ENCODE measurements at regions not wholly inside any gene's neighbourhood (a gene's known extent, or its start where the extent isn't known, plus 50 kb on each side); places are given as distances from the start of the nearest gene placed in this dataset.

DNA sequence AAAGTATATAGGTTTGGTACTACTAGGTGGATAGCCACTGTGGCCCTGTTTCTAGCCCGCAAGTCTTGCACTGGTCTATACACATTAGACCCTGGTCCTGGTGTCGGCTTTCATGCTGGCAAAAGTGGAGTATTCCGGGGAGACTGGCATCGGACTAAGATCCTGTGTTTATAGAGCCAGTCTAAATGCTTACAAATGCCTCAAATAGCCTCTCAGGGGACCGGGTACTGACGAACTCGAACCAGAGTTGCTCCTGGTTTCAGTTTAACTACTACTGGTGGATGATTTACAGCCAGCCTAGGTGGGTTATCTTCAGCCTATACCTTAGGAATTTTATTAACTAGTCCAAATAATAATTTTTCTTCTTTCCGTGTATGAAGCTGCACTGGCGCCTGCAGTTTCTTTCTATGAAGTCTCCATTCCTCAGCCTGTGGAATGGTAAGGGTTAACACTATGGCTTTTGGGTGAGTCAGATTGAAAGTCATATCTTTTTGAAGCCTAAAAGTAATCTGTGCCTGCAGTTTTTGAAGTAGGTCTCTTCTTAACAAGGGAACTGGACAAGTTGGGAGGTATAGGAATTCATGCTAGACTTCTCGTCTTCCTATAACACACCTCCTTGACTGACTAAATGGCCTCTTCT, 51.3 kb downstream of the OR10H4 start:
- DNase-seq (ENCODE audit: low spot score): no peak

DNA sequence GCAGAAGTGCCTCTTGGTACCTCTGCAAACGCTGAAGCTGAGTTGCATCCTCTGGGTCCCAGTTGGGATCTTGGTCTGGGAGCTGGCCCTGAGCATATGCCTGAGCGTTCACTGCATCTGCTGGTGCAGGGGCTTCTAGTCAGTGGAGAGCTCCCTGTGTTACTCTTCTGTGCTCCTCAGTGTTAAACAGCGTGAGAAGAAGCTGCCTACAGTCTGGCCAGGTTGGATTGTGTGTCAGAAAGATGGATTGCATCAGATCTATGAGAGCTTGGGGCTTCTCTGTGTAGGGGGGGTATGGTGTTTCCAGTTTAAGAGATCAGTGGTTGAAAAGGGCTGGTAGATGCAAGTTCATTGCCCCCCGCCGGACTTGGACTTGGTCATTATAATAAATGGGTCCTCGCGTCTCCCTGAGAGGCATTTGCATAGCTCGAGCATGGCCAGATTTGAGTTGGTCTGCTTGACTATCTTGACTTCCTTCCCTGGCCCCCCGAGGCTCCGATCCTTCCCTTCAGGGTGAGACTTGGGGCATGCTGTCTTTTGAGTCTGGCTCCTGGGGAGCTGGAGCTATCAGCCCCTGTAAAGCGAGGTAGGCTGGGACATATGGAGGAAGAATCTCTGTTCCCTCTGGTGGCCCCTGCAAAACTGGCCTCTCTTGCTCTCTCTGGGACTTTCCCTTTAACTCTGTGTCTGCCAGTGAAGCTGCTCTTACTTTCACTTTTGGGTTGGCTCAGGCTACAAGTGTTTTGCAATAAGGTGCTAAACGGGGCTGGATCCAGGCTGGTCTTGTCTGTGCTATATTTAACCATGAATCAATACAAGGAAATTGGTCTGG, 52.9 kb downstream of the OR10H4 start:
- DNase-seq (ENCODE audit: low spot score): no peak

GRCh38 chr19:16002406-16003384, 53.9 kb downstream of the OR10H4 start:
- DNase-seq (ENCODE audit: low spot score): no peak

DNA sequence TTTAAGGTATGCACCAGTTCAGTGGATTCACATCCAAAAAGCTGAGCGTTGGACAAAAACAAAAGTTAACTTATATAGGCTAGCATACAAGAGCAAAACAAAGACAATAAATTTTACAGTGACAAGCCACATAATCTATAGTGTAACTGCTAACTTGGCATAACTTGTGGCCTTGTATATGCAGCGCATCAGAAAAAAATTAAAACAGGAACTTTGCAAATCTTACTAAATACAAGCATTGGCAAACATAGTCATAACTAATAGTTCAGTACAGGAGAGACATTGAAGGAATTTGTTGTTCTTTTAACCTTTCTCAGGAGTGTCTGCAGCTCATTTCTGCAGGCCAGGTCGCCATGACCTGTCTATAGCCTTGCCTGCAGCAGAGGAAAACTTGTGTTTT, 54.6 kb downstream of the OR10H4 start:
- DNase-seq (ENCODE audit: low spot score): no peak

DNA sequence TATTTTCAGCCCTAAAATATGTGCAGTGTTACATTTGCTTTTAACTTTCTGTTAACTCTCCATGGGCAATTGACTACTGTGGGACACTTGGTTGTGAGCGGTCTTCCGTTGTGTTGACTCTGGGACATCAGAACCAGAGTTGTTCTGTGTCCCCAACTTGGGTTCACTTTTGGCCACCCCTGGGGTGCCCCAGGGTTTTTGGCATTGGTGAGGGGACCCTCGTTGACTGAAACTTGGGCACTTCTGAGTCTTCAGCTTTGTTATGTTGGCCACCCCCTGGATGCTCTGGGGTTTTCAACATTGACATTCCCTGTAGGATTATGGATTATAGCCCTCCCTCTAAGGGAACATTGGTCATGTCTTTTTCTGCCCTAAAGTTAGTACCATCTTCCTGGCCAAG, 57.1 kb downstream of the OR10H4 start:
- no peak for DNase-seq (ENCODE audit: low spot score)

- no peak for DNase-seq (ENCODE audit: low spot score)
Measured at GRCh38 chr19:16012552-16012951, 63.7 kb upstream of the TPM4 start.

DNA sequence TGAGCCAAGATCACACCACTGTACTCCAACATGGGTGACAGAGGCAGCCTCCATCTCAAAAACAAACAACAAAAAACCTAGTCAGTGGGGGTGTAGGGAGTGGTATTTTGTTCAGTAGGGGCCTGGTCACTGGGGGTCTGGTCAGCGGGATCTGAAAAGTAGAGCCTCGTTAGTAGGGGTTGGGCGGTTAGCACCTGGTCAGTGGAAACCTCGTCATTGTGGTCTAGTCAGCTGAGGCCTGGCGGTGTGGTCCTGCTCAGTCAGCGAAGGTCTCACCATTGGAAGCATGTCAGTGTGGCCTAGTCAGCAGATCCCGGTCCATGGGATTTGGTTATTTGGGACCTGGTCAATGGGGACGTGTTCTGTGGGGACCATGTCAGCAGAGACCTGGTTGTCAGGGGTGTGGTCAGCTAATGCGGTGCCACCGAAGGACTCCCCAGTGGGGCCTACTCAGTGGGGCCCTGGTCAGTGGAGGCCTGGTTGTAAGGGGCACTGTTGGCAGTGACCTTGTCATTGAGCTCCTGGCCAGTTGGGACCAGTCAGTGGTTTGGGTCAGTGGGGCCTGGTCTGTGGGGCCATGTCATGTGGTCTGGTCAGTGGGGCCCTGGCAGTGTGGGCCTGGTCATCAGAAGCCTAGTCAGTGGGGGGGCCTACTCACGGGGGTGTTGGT, 63.0 kb upstream of the TPM4 start:
- DNase-seq (ENCODE audit: low spot score): no peak

- DNase-seq (ENCODE audit: low spot score): no peak
Measured at GRCh38 chr19:16013851-16014840, 62.1 kb upstream of the TPM4 start.

- no peak for DNase-seq (ENCODE audit: low spot score)
Measured at GRCh38 chr19:16014923-16015804, 61.1 kb upstream of the TPM4 start.

DNA sequence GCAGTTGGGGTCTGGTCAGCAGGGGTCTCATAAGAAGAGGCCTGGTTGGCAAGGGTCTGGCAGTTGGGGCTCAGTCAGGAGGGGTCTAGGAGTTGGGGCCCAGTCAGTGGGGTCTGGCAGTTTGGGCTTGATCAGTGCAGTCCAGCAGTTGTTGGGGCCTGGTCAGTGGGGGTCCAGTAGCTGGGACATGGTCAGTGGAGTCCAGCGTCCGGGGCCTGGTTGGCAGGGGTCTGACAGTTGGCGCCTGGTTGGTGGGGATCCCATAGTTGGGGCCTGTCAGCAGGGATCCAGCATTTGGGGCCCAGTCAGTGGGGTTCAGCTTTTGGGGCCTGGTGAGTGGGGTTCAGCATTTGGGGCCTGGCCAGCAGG, 60.5 kb upstream of the TPM4 start:
- DNase-seq (ENCODE audit: low spot score): no peak

DNA sequence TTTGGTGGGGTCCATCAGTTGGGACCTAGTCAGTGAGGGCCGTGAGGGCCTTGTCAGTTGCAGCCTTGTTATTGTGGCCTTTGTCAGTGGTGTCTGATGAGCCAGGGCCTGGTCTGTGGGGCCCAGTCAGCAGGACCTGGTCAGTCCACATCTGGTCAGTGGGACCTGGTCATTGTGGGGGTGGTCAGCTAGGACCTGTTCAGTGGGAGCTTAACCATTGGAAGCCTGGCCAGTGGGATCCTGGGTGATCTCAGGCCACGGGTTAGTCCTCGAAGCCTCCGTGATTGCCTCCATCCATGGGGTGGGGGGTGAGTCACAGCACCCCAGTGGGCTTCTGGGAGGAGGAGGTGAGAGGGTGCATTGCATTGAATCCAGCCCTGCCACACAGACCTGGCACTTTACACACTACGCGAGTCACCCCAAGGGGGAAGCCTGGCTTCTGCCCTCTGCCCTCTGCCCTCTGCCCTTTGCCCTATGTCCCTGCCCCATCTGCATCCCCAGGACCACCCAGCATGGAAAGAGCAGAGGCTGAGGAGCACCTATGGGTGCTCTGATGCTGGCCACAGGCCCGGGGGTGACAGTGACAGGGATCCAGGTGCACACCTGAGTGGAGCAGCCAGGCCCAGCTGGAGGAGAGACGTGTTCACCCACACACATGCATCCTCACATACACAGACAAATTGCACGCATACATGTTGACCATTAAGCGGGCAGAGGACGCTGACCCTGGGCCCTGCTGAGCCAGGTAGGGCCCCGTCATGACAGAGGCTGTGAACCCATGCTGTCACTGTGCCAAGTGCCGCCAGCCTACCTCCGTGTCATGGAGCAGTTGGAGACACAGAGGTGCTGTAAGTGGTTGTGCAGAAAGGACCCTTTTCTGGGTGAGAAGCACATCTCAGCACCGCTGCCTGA, 59.8 kb upstream of the TPM4 start:
- no peak for DNase-seq (ENCODE audit: low spot score)

- no peak for DNase-seq (ENCODE audit: low spot score)
Measured at GRCh38 chr19:16017138-16017490, 59.2 kb upstream of the TPM4 start.

- DNase-seq (ENCODE audit: low spot score): no peak
Measured at GRCh38 chr19:16018106-16018755, 58.1 kb upstream of the TPM4 start.

- DNase-seq (ENCODE audit: low spot score): no peak
Measured at GRCh38 chr19:16018801-16019551, 57.3 kb upstream of the TPM4 start.

GRCh38 chr19:16019691-16020448, 56.4 kb upstream of the TPM4 start:
- DNase-seq (ENCODE audit: low spot score): no peak

- DNase-seq (ENCODE audit: low spot score): no peak
Measured at GRCh38 chr19:16021796-16022195, 54.5 kb upstream of the TPM4 start.

DNA sequence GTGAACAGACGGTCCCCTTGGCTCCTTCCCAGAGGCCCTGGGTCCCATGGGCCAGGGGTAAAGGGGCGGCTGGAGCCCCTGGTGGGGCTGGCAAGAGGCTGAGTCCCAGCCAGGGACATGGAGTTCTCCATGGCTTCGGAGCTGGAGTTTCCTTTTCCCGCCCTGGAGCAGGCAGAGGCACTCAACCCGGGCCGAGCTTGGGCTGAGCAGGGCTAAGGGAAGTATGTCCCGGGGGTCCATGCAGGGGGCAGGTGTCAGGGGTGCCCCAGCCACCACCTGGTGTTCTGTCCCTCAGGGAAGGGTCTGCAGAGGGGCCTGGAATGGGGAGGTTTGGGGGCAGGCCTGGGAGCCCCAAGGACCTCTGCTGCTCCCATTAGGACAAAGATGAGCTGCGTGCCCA, 54.0 kb upstream of the TPM4 start:
- no peak for DNase-seq (ENCODE audit: low spot score)
